T47D (cell line): ENCODE measurements at regions not wholly inside any gene's neighbourhood (a gene's known extent, or its start where the extent isn't known, plus 50 kb on each side); places are given as distances from the start of the nearest gene placed in this dataset.

ENCODE experiments used
- DNase-seq, 2 experiments: peaks; one replicate each; pipeline versions ENCODE4 v3.0.0 to v3.0.0-alpha.2; 2011 to 2012; ENCODE audit warnings: low read depth in 1 of 2, low spot score in 1 of 2
- JUND ChIP-seq: IDR thresholded peaks from 2 replicates; pipeline ENCODE4 v1.6.1; 2012; ENCODE audit warnings: low read depth
- in situ Hi-C: cut with HindIII; loops from 2 replicates; pipeline ENCODE4 v1.10.0; 2016; ENCODE audit warnings: low sequenced_read_pairs, low pct_unique_long_range_greater_than_20kb

GRCh38 chr1:224486801-224487583 is 52.4 kb upstream of the WDR26 start:
- TF ChIP-seq JUND: no peak
- no peak for DNase-seq
- in situ Hi-C loops: no loop called here

- no peak for TF ChIP-seq JUND
- DNase-seq: no peak
- in situ Hi-C loops: no loop called here
Measured at GRCh38 chr1:224488806-224489499, 54.4 kb upstream of the WDR26 start.

GRCh38 chr1:224489534-224490365 is 55.2 kb upstream of the WDR26 start:
- no peak for TF ChIP-seq JUND
- peak in 1 of 2 experiments; percentile 38 for DNase-seq
- in situ Hi-C loops: no loop called here

DNA sequence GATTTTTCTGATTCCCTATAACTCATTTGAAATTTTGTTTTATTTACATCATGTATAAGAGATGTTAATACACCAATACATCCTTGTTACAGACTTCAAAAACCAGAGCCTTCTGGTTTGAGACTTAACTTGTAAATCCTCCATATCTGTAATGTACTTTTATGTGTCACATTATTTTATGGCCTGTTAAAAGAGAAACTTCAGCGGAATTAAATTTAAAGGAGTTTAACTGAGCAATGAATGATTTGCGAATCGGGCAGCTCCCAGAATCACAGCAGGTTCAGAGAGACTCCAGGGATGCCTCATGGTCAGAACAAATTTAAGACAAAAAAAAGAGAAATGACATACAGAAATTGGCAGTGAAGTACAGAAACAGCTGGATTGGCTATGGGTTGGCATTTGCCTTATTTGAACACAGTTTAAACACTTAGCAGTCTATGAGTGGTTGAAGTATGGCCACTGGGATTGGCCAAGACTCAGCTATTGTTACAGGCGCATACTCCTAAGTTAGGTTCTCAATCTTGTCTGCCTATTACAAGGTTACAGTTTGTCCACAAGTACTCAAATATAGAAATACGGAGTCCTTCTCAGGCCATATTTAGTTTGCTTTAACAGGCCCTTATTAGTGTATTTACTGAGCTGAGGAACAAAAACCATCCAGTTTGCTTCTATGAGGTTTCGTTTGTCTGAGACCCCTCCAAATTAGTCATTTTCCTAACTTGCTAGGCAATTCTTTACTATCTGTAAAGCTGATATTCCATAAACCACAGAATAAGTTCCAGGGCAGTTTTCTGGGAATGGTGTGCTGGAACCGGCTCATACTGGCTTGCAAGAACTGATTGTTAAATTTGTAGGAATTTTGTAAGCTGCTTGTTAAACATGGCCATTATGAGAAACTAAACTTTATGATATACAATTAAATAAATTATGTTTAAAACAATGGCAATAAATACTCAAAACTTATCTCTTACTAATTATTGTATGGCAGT is 56.2 kb upstream of the WDR26 start:
- TF ChIP-seq JUND: no peak
- no peak for DNase-seq
- in situ Hi-C loops: no loop called here

DNA sequence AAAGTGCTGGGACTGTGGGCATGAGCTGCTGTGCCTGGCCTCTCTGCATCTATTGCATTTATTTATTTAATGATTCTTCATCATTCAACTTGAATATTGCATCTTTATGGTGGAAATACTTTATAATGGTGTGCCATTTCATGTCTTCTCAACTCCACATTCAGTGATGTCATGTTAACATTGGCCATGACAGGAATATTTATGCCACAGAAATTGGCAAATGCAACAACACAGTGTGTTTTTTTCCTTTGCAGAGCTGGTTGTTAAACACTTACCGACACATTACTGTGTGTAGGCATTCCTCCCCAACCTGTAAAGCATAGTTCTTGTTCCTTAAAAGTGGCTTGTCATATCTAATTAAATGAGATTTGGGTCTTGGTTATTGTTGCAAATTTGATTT is 57.4 kb upstream of the WDR26 start:
- in situ Hi-C loops: no loop called here
- no peak for TF ChIP-seq JUND
- DNase-seq: no peak

GRCh38 chr1:224492632-224493031 is 58.0 kb upstream of the WDR26 start:
- DNase-seq: no peak
- in situ Hi-C loops: no loop called here
- no peak for TF ChIP-seq JUND

DNA sequence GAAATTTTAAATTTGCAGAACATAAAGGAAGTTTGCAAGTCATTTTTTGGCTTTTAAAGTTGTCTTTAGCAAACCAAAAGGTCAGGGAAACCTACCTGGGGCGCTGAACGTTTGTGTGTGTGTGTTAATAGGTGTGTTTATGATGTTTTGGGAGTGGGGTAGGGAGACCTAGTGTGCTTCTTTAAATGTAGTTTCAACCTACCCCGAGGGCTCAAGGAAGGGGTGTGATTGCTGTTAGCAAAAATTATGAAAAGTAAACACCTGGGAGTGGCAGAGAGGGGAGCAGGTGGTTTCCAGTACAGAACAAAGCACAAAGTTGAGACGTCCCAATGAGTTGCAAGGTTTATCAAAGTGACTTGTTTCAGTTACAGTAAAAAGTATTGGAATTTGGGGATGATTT is 58.7 kb upstream of the WDR26 start:
- no peak for DNase-seq
- TF ChIP-seq JUND: no peak
- in situ Hi-C loops: no loop called here

DNA sequence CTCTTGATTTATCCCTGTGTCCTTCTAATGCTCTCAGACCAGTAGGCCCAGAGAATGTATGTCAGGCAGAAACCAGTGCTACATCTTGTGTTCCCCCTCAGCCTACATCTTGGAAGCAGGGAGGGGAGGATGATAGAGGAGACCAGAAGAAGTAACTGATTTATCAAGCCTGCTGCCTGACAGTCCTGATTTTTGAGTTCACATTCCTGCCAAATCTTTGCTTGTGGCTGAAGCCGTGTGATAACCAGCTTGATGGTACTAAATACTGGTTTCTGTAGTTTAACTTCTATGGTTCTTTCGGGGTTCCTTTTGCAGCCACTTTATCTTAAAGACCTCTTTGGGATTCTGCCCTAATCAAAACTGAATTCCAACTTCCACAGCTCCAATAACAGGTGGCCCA is 59.7 kb upstream of the WDR26 start:
- no peak for TF ChIP-seq JUND
- no peak for DNase-seq
- in situ Hi-C loops: no loop called here

DNA sequence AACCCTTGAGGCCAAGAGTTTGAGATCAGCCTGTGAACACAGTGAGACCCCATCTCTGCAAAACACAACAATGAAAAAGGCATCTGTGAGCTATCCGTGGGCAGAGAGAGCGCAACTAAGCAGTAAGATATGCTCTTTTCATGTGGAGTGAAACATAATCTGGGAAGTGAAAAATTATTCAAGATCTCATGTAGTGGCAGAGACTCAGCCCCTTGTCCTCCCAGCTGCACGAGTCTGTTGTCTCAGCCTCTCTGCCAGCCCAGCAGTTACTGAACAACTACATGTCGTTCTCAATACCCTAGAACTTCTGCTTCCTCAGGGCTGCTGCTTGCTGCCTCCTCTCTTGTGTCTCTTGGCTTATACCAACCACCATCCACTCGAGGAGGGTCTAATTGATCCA is 61.3 kb upstream of the WDR26 start:
- DNase-seq: no peak
- TF ChIP-seq JUND: no peak
- in situ Hi-C loops: no loop called here

GRCh38 chr1:224496826-224497225 is 62.2 kb upstream of the WDR26 start:
- in situ Hi-C loops: no loop called here
- DNase-seq: no peak
- no peak for TF ChIP-seq JUND

- DNase-seq: no peak
- TF ChIP-seq JUND: no peak
- in situ Hi-C loops: no loop called here
Measured at GRCh38 chr1:224497714-224498573, 63.3 kb upstream of the WDR26 start.
